ENCODE measurements at regions not wholly inside any gene's neighbourhood (a gene's known extent, or its start where the extent isn't known, plus 50 kb on each side); places are given as distances from the start of the nearest gene placed in this dataset.

DNA sequence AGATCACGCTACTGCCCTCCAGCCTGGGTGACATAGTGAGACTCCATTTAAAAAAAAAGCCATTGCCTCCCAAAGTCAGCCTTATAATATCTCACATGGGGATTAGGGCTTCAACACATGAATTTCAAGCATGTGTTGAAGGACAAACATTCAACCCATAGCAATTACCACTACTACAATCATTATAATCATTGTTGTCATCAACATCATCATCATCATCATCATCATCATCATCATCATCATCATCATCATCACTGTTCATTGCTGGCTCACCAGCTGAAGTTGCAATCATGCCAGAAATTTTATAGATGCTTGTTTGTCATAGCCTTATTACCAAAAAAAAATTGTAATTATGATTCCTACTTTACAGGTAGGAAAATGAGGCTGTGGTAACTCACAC lies 762.9 kb downstream of the METTL15 start:
- no peak for DNase-seq

DNA sequence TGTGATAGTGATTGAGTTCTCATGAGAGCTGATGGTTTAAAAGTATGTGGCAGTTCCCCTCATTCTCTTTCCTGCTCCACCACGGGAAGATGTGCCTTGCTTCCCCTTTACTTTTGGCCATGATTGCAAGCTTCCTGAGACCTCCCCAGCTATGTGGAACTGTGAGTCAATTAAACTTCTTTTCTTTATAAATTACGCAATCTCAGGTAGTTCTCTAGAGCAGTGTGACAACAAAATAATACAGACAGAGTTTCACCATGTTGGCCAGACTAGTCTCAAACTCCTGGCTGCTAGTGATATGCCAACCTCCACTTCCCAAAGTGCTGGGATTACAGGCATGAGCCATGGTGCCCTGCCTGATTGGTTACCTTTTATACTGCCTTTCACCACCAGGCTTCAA lies 755.2 kb downstream of the METTL15 start:
- no peak for DNase-seq

- DNase-seq: no peak
These were observed 752.7 kb downstream of the METTL15 start for GRCh38 chr11:28860893-28861292.

GRCh38 chr11:28858076-28858475 lies 749.9 kb downstream of the METTL15 start:
- DNase-seq: no peak

DNA sequence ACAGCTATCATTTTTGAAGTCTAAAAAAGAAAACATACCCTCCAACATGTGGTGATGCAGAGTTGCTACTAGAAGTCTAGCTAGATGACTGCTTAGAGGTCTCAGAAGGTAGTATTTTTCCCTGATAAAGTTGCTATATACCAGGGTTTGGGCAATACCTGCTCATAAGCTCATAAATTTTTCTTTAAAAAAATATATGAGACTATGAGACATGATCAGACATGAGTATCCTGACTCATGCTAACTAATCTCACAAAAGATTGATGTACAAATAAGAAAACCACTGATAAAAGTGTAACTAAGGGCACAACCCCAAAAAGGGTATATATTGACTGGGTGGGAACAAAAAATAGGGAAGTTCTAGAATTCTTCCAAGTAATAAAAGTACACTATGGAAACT lies 740.9 kb downstream of the METTL15 start:
- no peak for DNase-seq

- no peak for DNase-seq
These were observed 734.5 kb downstream of the METTL15 start for GRCh38 chr11:28842716-28843115.

DNA sequence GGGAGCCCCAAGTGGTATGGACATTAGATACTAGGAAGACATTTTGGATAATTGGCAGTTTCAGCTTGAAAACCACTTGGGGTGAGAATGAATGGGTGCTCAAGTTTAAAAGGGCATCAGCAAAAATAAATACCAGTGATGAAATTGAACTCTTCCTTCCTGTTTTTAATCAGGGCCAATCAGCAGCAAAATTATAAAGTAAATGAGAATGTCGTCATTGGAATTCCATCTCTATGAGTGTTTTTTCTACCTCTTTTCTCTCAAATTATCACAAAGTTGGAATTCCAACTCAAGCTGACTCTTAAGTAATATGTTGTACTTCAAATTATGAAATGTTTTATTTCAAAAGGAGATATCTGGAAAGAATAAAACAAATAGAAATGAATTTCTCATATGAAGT lies 730.6 kb downstream of the METTL15 start:
- no peak for DNase-seq

DNA sequence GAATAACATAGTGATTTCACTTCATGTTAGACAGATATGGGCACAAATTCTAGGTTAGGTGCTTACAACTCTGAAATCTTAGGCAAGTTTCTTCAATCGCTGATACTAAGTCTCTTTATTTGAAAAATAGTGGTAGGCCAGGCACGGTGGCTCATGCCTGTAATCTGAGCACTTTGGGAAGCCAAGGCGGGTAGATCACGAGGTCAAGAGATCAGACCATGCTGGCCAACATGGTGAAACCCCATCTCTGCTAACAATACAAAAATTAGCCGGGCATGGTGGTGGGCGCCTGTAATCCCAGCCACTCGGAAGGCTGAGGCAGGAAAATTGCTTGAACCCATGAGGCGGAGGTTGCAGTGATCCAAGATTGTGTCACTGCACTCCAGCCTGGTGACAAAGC lies 729.4 kb downstream of the METTL15 start:
- DNase-seq: no peak

GRCh38 chr11:28836285-28837081 lies 728.3 kb downstream of the METTL15 start:
- no peak for DNase-seq

DNA sequence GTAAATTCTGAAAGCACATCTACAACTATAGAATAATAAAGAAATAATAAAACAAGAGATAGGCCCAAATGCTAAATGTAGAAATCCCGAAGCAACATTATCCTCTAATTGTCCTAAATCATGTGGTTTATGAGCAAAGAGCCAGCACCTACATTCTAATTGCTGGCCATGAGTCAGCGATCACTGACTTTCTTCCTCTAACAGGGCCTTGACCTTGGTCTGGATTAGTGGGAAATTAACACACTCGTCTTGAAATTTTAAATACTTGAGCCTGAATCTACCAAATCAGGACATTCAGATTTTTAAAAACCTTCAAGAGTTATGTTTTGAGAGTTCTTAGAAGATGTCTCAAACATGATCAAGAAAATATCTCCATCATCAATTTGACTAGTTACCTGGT lies 727.6 kb downstream of the METTL15 start:
- no peak for DNase-seq

- DNase-seq: no peak
These were observed 727.1 kb downstream of the METTL15 start for GRCh38 chr11:28835317-28835716.

DNA sequence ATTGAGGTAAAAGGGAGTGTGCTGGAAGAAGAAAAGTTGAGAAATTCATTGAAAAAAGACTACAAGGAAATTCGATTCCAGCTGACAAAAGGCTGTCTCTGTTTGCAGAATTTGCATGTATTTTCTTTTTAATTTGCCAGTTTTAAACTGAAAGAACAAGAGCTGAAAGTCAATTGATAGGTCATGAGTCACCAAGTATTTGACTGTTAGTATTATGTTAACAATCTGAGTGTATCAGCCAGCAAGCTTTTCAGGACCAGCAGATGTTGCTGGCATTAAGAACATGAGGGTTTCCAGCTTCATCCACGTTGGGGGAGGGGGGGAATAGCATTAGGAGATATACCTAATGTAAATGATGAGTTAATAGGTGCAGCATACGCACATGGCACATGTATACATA lies 726.7 kb downstream of the METTL15 start:
- no peak for DNase-seq

DNA sequence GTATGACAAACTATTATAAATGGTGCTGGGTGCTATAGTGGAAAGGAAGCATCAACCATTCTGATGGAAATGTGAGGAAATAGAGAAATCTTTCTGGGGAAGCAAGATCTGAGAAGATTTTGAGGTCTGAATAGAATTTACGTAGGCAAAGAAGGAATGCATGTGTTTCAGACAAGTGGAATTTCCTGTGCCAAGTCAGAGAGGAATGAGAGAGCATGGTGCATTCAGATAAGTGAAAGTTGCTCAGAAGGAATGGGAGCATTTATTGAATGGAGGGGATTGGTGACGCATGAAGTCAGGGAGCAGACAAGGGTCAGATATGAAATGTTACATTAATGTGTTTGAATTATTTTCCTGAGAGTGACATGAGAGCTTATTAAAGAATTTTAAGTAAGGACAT lies 725.5 kb downstream of the METTL15 start:
- DNase-seq: no peak

- no peak for DNase-seq
These were observed 725.0 kb downstream of the METTL15 start for GRCh38 chr11:28833169-28833568.

DNA sequence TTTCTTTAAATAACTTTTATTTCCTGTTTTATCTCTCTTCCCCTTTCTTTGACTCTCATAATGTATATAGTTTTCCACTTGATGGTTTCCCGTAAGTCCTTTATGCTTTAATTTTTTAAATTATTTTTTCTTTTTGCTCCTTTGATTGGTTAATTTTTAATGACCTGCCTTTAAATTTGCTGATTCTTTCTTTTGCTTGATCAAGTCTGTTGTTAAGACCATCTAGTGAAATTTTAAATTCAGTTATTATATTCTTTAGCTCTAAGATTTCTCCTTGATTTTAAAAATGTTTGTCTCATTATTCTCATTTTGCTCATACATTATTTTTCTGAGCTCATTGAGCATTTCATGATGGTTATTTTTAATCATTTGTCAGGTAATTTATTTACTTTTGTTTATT lies 718.6 kb downstream of the METTL15 start:
- DNase-seq: no peak

DNA sequence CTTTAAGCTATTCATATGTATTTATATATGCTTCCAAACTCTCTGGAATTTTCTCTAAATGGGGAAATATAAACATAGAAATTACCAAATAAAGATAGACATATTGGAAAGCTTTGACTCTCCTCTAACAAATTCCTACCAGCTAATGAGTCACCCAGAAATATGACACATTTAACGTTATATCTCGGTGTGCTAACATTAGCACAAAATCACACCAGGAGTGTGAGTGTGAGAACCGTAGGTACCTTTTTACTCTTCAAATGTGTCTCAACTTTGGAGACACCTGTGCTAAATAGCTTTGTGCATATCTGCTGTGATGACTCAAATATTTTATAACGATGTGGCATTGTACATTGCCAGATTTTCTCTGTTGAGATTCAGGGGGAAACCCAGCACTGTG lies 714.4 kb downstream of the METTL15 start:
- no peak for DNase-seq

- DNase-seq: no peak
These were observed 712.3 kb downstream of the METTL15 start for GRCh38 chr11:28820296-28820989.

- no peak for DNase-seq
These were observed 711.6 kb downstream of the METTL15 start for GRCh38 chr11:28819741-28820140.

DNA sequence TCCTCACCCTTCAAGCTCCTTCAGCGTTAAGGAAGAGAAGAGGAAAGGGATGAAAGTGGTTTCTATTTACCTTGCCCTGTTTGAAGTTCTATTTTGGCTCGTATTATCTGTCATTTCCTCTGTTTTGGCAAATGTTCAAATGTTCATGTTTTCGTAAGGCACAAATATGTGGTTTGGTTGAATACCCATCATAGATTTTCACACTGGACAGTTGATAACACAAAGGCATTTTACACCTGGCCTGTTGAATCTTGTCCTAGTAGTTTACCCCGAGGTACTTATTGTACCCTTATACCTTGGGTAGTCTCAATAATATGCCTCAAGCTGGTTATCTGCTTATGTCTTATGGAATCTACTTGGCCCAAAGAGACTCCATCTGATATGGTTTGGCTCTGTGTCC lies 706.9 kb downstream of the METTL15 start:
- DNase-seq: no peak

DNA sequence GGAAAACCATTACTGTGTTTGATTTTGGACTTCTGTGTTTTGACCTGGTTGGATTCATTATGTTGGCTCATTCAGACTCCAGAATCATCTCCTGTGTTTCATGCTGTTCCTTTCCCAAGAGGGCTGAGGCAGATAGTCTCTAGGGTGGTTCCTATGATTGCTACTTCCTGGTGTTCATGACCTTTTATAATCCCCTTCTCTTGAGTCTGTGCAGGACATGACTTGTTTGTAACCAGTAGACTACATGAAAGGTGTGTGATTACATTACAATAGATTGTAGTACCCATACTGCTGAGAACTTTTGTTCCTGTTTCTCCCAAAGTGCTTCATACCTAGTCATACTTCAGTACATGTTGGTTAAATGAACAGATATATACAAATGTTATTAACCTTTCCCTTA lies 700.6 kb downstream of the METTL15 start:
- DNase-seq: no peak

DNA sequence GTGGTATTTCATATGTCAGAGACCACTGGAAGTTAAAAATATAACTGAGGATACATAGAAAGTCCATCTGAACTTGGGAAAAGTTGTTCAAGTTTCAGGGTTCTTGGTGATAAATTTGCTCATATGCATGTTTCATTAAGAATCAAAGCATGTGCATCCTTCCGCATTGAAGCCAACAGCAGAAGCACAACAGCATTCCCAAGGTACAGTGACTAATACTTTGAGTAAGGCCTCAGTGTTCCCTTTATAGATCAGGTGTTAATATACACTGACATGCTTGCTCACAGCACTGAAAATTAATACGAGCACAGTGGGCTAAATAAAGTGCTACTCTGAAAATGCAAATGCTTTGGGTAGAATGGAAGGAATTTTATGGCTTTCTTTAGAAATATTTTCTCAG lies 691.1 kb downstream of the METTL15 start:
- DNase-seq: no peak

- no peak for DNase-seq
These were observed 690.1 kb downstream of the METTL15 start for GRCh38 chr11:28798286-28798685.

DNA sequence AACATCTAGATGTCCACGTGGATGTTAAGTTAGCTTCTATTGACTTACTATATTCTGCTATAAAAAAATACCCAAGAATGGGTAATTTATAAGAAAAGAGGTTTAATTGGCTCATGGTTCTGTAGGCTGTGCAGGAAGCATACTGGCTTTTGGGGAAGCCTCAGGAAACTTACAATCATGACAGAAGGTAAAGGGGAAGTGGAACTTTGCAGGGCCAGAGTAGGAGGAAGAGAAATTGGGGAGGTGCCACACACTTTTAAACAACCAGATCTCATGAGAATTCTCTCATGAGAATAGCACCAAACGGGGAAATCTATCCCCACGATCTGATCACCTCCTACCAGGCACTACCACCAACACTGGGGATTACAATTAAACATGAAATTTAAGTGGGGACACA lies 689.3 kb downstream of the METTL15 start:
- no peak for DNase-seq

DNA sequence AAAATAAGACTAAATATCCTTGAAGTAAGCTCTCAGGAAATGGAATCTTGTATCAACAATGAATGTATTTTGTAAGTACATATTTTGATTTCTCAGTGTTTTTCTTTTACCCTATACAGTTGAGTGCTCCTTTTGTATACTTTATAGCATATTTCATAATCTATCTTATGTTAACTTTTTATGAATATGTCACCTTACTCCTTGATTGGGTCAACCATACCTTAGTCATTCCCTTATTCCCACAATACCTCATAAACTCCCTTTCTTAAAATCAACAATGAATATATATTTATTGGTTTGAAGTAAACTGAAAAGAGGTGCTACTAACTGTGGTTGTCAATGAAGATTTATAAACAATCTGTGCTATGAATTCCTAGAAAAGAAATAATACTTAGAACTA lies 686.2 kb downstream of the METTL15 start:
- no peak for DNase-seq

GRCh38 chr11:28793282-28793738 lies 685.1 kb downstream of the METTL15 start:
- DNase-seq: no peak

Data from GF-D8 (cell line).